ENCODE measurements at regions not wholly inside any gene's neighbourhood (a gene's known extent, or its start where the extent isn't known, plus 50 kb on each side); places are given as distances from the start of the nearest gene placed in this dataset.
"Not testable (repeated sequence)": the region's sequence is repeated elsewhere in the genome, so short reads cannot be mapped to it uniquely, and the experiment has no call there.

DNA sequence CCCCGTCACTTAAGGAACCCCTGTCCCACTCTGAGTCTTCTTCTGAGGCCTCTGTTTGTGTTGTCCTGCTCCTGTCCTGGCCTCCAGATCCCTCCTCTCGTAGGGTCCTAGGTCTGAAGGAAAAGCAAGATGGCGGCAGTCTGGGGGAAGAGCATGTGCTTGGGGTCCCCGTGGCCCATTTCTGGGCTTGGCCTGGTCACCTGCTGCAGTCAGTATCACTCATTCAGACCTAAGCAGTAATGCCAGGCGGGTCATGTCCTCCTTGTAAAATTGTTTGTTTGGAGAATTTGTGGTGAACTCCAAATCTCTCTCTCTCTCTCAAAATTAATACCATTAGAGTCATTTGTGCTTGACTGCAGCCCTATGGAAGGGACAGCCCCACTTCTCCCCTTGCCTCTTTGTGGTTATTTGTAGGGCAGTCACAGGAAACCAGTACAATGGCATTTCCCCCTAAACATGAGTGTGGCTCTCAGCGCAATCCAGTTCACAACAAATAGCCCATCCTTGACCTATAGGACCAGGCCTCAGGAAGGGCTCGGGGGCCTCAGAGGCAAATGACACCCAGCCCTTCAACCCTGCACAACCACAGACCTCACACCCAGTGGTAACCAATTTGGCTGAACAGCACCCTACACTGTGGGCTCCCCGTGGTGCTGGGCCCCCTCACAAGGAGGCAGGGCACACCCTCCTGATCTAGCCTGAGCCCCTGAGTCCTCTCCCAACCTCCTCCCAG is 173.5 kb downstream of the OR4M2 start:
- no peaks in the 10 kb centered on the region for H3K79me2 ChIP-seq (ENCODE audit: control insufficient read depth, insufficient read depth, low read length)
- no peaks in the 10 kb centered on the region for H4K20me1 ChIP-seq (replicated peaks; ENCODE audit: control insufficient read depth, extremely low read depth, insufficient read depth, low read length)
- dilution Hi-C loops (cut with MboI; ENCODE audit: extremely low pct_ligation_motif_present, low sequenced_read_pairs) = no loop called here
- H2AFZ ChIP-seq (ENCODE audit: low read depth, low read length) = no peak overlapping the region
- H3K9me1 ChIP-seq (replicated peaks; ENCODE audit: control insufficient read depth, extremely low read depth, insufficient read depth, low read length) = no peaks in the 10 kb centered on the region
- POLR2A ChIA-PET = no interaction called here
- DNase-seq (ENCODE audit: low read depth, low spot score) (no peak), FAIRE-seq (no peak)
- no peak overlapping the region for H3K4me3 ChIP-seq (replicated peaks in 1 of 3; ENCODE audit: insufficient read depth in 1 of 3, low read depth in 1 of 3, low read length in 3 of 3)
- no peaks in the 10 kb centered on the region for H3K36me3 ChIP-seq (ENCODE audit: control insufficient read depth in 2 of 2, extremely low read depth in 1 of 2, insufficient read depth in 2 of 2, low read length in 2 of 2)
- H3K27ac ChIP-seq (ENCODE audit: insufficient read depth, low read depth, low read length) = no peak overlapping the region
- peaks cover 20% of the 10 kb centered on the region for H3K9me3 ChIP-seq (replicated peaks; ENCODE audit: control insufficient read depth, insufficient read depth, low read length)
- H3K9ac ChIP-seq (replicated peaks; ENCODE audit: extremely low read depth, insufficient read depth, low read length) = no peak overlapping the region
- intact Hi-C loops (cut with micrococcal nuclease) = no loop called here
- no peaks in the 10 kb centered on the region for H3K27me3 ChIP-seq (ENCODE audit: control insufficient read depth in 2 of 2, insufficient read depth in 2 of 2, low read length in 2 of 2)
- BruUV-seq (replicated peaks) = no TSS peak
- no peaks in the 10 kb centered on the region for H3K4me1 ChIP-seq (ENCODE audit: control insufficient read depth, extremely low read depth, insufficient read depth, low read length)
- TF ChIP-seq MYC (IDR thresholded peaks at IDR 0.05; ENCODE audit: low read depth, low read length) = no peak
- no peak for TF ChIP-seq POLR2A (IDR thresholded peaks at IDR 0.05; ENCODE audit: low read depth, low read length)
- no peak for TF ChIP-seq GATA2 (IDR thresholded peaks at IDR 0.05; ENCODE audit: insufficient read depth, insufficient read length, low read depth, low read length)
- TF ChIP-seq FOS (IDR thresholded peaks at IDR 0.05; ENCODE audit: borderline replicate concordance, insufficient read depth, low read length) = no peak
- TF ChIP-seq, protein P1, sequence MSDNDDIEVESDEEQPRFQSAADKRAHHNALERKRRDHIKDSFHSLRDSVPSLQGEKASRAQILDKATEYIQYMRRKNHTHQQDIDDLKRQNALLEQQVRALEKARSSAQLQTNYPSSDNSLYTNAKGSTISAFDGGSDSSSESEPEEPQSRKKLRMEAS (IDR thresholded peaks at IDR 0.05; ENCODE audit: insufficient read depth, insufficient read length) = no peak
- TF ChIP-seq EZH2 (IDR thresholded peaks at IDR 0.05; ENCODE audit: borderline replicate concordance, low read depth, low read length, severe bottlenecking) = no peak
- TF ChIP-seq POLR2AphosphoS5 (IDR thresholded peaks at IDR 0.05; ENCODE audit: insufficient read depth, low read depth, low read length) = no peak
- no peak for TF ChIP-seq JUN (IDR thresholded peaks at IDR 0.05; ENCODE audit: borderline replicate concordance, insufficient read depth, insufficient read length, low read depth)
- TF ChIP-seq, protein P2, sequence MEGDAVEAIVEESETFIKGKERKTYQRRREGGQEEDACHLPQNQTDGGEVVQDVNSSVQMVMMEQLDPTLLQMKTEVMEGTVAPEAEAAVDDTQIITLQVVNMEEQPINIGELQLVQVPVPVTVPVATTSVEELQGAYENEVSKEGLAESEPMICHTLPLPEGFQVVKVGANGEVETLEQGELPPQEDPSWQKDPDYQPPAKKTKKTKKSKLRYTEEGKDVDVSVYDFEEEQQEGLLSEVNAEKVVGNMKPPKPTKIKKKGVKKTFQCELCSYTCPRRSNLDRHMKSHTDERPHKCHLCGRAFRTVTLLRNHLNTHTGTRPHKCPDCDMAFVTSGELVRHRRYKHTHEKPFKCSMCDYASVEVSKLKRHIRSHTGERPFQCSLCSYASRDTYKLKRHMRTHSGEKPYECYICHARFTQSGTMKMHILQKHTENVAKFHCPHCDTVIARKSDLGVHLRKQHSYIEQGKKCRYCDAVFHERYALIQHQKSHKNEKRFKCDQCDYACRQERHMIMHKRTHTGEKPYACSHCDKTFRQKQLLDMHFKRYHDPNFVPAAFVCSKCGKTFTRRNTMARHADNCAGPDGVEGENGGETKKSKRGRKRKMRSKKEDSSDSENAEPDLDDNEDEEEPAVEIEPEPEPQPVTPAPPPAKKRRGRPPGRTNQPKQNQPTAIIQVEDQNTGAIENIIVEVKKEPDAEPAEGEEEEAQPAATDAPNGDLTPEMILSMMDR (IDR thresholded peaks at IDR 0.05; ENCODE audit: extremely low read depth in 1 of 2, insufficient read depth in 1 of 2, low read depth in 1 of 2, low read length in 2 of 2) = no peak
- CTCF ChIA-PET = no interaction called here
- no peak overlapping the region for H3K4me2 ChIP-seq (ENCODE audit: insufficient read depth, low read length)

DNA sequence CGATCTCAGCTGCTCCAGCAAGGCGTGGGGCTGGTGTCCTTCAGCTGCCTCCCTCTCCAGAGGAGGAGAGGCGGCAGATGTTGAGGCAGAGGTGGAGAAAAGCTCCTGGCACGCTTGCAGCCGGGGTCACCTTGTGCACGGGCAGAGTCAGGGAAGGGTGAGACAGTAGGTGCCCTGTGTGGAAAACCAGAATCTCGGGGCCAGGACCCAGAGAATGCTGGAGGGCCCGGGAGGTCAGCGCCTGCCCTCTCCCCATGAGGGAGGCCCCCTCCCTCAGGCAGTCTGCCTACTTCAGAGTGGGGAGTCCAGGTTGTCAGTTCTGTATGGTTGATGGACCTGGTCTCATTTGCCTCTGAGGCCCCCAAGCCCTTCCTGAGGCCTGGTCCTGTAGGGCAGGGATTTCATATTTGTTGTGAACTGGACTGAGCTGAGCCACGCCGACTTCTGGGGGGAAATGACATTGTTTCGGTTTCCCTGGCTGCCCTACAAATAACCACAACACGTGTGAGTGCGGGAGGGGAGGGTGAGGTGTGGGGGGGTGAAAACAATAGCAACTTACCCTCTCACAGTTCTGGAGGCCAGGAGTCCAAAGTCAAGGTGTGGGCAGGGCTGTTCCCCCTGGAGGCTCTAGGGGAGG is 174.2 kb downstream of the OR4M2 start:
- H4K20me1 ChIP-seq (replicated peaks; ENCODE audit: control insufficient read depth, extremely low read depth, insufficient read depth, low read length) = not testable (repeated sequence)

More for the DNA sequence above, 174.2 kb downstream of the OR4M2 start:
- H3K4me2 ChIP-seq (ENCODE audit: insufficient read depth, low read length); H3K9ac ChIP-seq (replicated peaks; ENCODE audit: extremely low read depth, insufficient read depth, low read length); intact Hi-C loops (cut with micrococcal nuclease); DNase-seq (ENCODE audit: low read depth, low spot score); CTCF ChIA-PET; H3K27me3 ChIP-seq (ENCODE audit: control insufficient read depth in 2 of 2, insufficient read depth in 2 of 2, low read length in 2 of 2); H3K4me1 ChIP-seq (ENCODE audit: control insufficient read depth, extremely low read depth, insufficient read depth, low read length); H3K36me3 ChIP-seq (ENCODE audit: control insufficient read depth in 2 of 2, extremely low read depth in 1 of 2, insufficient read depth in 2 of 2, low read length in 2 of 2); dilution Hi-C loops (cut with MboI; ENCODE audit: extremely low pct_ligation_motif_present, low sequenced_read_pairs); FAIRE-seq; H2AFZ ChIP-seq (ENCODE audit: low read depth, low read length); BruUV-seq (replicated peaks); H3K9me1 ChIP-seq (replicated peaks; ENCODE audit: control insufficient read depth, extremely low read depth, insufficient read depth, low read length); H3K79me2 ChIP-seq (ENCODE audit: control insufficient read depth, insufficient read depth, low read length); POLR2A ChIA-PET; H3K4me3 ChIP-seq (replicated peaks in 1 of 3; ENCODE audit: insufficient read depth in 1 of 3, low read depth in 1 of 3, low read length in 3 of 3); H3K27ac ChIP-seq (ENCODE audit: insufficient read depth, low read depth, low read length): not testable (repeated sequence)
- peaks cover 20% of the 10 kb centered on the region for H3K9me3 ChIP-seq (replicated peaks; ENCODE audit: control insufficient read depth, insufficient read depth, low read length)
